ENCODE measurements at regions not wholly inside any gene's neighbourhood (a gene's known extent, or its start where the extent isn't known, plus 50 kb on each side); places are given as distances from the start of the nearest gene placed in this dataset.

- no peak for DNase-seq
Measured at GRCh38 chr19:28977826-28978225, 235.1 kb downstream of the UQCRFS1 start.

GRCh38 chr19:28972058-28972852, 240.7 kb downstream of the UQCRFS1 start:
- DNase-seq, result no peak

GRCh38 chr19:28971513-28971912, 241.4 kb downstream of the UQCRFS1 start:
- no peak for DNase-seq

- peak; percentile 18 to 43 (median 34) for DNase-seq
Measured at GRCh38 chr19:28971049-28971448, 241.9 kb downstream of the UQCRFS1 start.

- DNase-seq, result no peak
Measured at GRCh38 chr19:28968721-28969120, 244.2 kb downstream of the UQCRFS1 start.

- peak in 1 of 3 donors; percentile 21 for DNase-seq
Measured at GRCh38 chr19:28966737-28967399, 246.1 kb downstream of the UQCRFS1 start.

- no peak for DNase-seq
Measured at GRCh38 chr19:28964500-28964899, 248.5 kb downstream of the UQCRFS1 start.

GRCh38 chr19:28963486-28964250, 249.3 kb downstream of the UQCRFS1 start:
- no peak for DNase-seq

- DNase-seq, result peak in 1 of 3 donors; percentile 69
Measured at GRCh38 chr19:28961772-28962500, 251.0 kb downstream of the UQCRFS1 start.

GRCh38 chr19:28960986-28961705, 251.8 kb downstream of the UQCRFS1 start:
- peak in 1 of 3 donors; percentile 54 for DNase-seq

- DNase-seq, result no peak
Measured at GRCh38 chr19:28960586-28960985, 252.4 kb downstream of the UQCRFS1 start.

- DNase-seq, result no peak
Measured at GRCh38 chr19:28956961-28957360, 256.0 kb downstream of the UQCRFS1 start.

- DNase-seq, result no peak
Measured at GRCh38 chr19:28956421-28956820, 256.5 kb downstream of the UQCRFS1 start.

- no peak for DNase-seq
Measured at GRCh38 chr19:28949535-28949934, 263.4 kb downstream of the UQCRFS1 start.

GRCh38 chr19:28949027-28949426, 263.9 kb downstream of the UQCRFS1 start:
- DNase-seq, result no peak

GRCh38 chr19:28948566-28948965, 264.4 kb downstream of the UQCRFS1 start:
- DNase-seq, result peak in 1 of 3 donors; percentile 41

- no peak for DNase-seq
Measured at GRCh38 chr19:28948026-28948425, 264.9 kb downstream of the UQCRFS1 start.

- DNase-seq, result no peak
Measured at GRCh38 chr19:28943651-28944050, 269.3 kb downstream of the UQCRFS1 start.

GRCh38 chr19:28941833-28942232, 271.1 kb downstream of the UQCRFS1 start:
- DNase-seq, result no peak

- peak in 2 of 3 donors; percentile 18 to 76 for DNase-seq
Measured at GRCh38 chr19:28940751-28941500, 272.0 kb downstream of the UQCRFS1 start.

All from muscle of back (tissue), 3 donors.